ENCODE measurements at regions not wholly inside any gene's neighbourhood (a gene's known extent, or its start where the extent isn't known, plus 50 kb on each side); places are given as distances from the start of the nearest gene placed in this dataset.

DNA sequence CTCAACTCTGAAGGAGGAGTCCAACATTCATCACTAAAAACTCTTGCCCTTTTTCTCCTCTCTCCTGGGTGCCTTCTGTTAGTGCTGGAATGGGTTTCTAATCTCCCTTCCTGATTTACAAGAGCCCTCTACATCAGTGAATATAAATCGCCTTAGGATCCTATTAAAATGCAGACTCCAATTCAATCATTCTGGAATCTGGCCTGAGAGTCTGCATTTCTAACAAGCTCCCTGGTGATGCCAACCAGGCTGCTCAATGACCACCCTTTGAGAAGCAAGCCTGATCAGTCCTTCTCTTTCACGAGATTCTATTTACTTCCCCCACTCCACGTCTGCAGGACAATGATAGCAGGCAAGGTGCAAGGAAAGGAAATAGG lies 72.8 kb upstream of the E2F3 start:
- no peak for TF ChIP-seq POLR2A (IDR thresholded peaks at IDR 0.05; ENCODE audit: low read length)
- no peak for TF ChIP-seq GATA1 (IDR thresholded peaks at IDR 0.05; ENCODE audit: low read depth, low read length)

Data from erythroblast (primary cell).